GM10266 (cell line): ENCODE measurements at regions not wholly inside any gene's neighbourhood (a gene's known extent, or its start where the extent isn't known, plus 50 kb on each side); places are given as distances from the start of the nearest gene placed in this dataset.

Experiments
- DNase-seq: peaks from one replicate; pipeline ENCODE4 v3.0.0; 2012; ENCODE audit errors: extremely low spot score
- CTCF ChIP-seq: IDR thresholded peaks from 2 replicates; pipeline ENCODE4 v1.5.1; 2012; ENCODE audit warnings: mild to moderate bottlenecking, low read depth; ENCODE audit not compliant: control insufficient read depth, insufficient read depth; ENCODE audit errors: missing control alignments

- no peak for TF ChIP-seq CTCF
- no peak for DNase-seq
These were observed 234.1 kb downstream of the GATA3 start for GRCh38 chr10:8288600-8288999.

- no peak for DNase-seq
- no peak for TF ChIP-seq CTCF
These were observed 234.9 kb downstream of the GATA3 start for GRCh38 chr10:8289186-8289924.

- TF ChIP-seq CTCF: no peak
- no peak for DNase-seq
These were observed 240.3 kb downstream of the GATA3 start for GRCh38 chr10:8294779-8295178.

- DNase-seq: no peak
- no peak for TF ChIP-seq CTCF
These were observed 240.8 kb downstream of the GATA3 start for GRCh38 chr10:8295311-8295710.

GRCh38 chr10:8296090-8296733 is 241.7 kb downstream of the GATA3 start:
- DNase-seq: no peak
- TF ChIP-seq CTCF: no peak

- DNase-seq: no peak
- no peak for TF ChIP-seq CTCF
These were observed 242.2 kb downstream of the GATA3 start for GRCh38 chr10:8296734-8297101.

- DNase-seq: no peak
- TF ChIP-seq CTCF: no peak
These were observed 242.6 kb downstream of the GATA3 start for GRCh38 chr10:8297107-8297506.
